ENCODE measurements at regions not wholly inside any gene's neighbourhood (a gene's known extent, or its start where the extent isn't known, plus 50 kb on each side); places are given as distances from the start of the nearest gene placed in this dataset.

GRCh38 chr10:21326594-21327288 lies 198.7 kb downstream of the SKIDA1 start:
- no peak for DNase-seq (ENCODE audit: low read depth in 2 of 2)

GRCh38 chr10:21318540-21319167 lies 206.8 kb downstream of the SKIDA1 start:
- DNase-seq (ENCODE audit: low read depth in 2 of 2), result no peak

- DNase-seq (ENCODE audit: low read depth in 2 of 2), result no peak
These were observed 207.6 kb downstream of the SKIDA1 start for GRCh38 chr10:21317902-21318301.

GRCh38 chr10:21315645-21316220 lies 209.7 kb downstream of the SKIDA1 start:
- DNase-seq (ENCODE audit: low read depth in 2 of 2), result no peak

GRCh38 chr10:21314906-21315644 lies 210.4 kb downstream of the SKIDA1 start:
- DNase-seq (ENCODE audit: low read depth in 2 of 2), result no peak

GRCh38 chr10:21314111-21314626 lies 211.3 kb downstream of the SKIDA1 start:
- DNase-seq (ENCODE audit: low read depth in 2 of 2), result no peak

- DNase-seq (ENCODE audit: low read depth in 2 of 2), result no peak
These were observed 211.8 kb downstream of the SKIDA1 start for GRCh38 chr10:21313691-21314090.

- DNase-seq (ENCODE audit: low read depth in 2 of 2), result no peak
These were observed 214.1 kb downstream of the SKIDA1 start for GRCh38 chr10:21311426-21311825.

GRCh38 chr10:21309427-21309826 lies 216.1 kb downstream of the SKIDA1 start:
- DNase-seq (ENCODE audit: low read depth in 2 of 2), result no peak

- no peak for DNase-seq (ENCODE audit: low read depth in 2 of 2)
These were observed 216.5 kb downstream of the SKIDA1 start for GRCh38 chr10:21308946-21309345.

- DNase-seq (ENCODE audit: low read depth in 2 of 2), result no peak
These were observed 217.5 kb downstream of the SKIDA1 start for GRCh38 chr10:21308018-21308417.

- DNase-seq (ENCODE audit: low read depth in 2 of 2), result no peak
These were observed 220.9 kb downstream of the SKIDA1 start for GRCh38 chr10:21304608-21305007.

- DNase-seq (ENCODE audit: low read depth in 2 of 2), result no peak
These were observed 221.3 kb downstream of the SKIDA1 start for GRCh38 chr10:21304198-21304597.

- no peak for DNase-seq (ENCODE audit: low read depth in 2 of 2)
These were observed 224.9 kb downstream of the SKIDA1 start for GRCh38 chr10:21300551-21300950.

- DNase-seq (ENCODE audit: low read depth in 2 of 2), result no peak
These were observed 226.2 kb downstream of the SKIDA1 start for GRCh38 chr10:21299330-21299729.

GRCh38 chr10:21298701-21299100 lies 226.8 kb downstream of the SKIDA1 start:
- no peak for DNase-seq (ENCODE audit: low read depth in 2 of 2)

- DNase-seq (ENCODE audit: low read depth in 2 of 2), result no peak
These were observed 227.7 kb downstream of the SKIDA1 start for GRCh38 chr10:21297603-21298383.

- DNase-seq (ENCODE audit: low read depth in 2 of 2), result no peak
These were observed 228.7 kb downstream of the SKIDA1 start for GRCh38 chr10:21296575-21297355.

GRCh38 chr10:21293518-21294356 lies 231.7 kb downstream of the SKIDA1 start:
- no peak for DNase-seq (ENCODE audit: low read depth in 2 of 2)

All from stimulated activated CD8-positive, alpha-beta memory T cell treated with anti-CD3 and anti-CD28 coated beads, Interleukin-15, amount 100 ng/mL, for 48 hours (primary cell).